CD8-positive, alpha-beta memory T cell (primary cell): ENCODE measurements at regions not wholly inside any gene's neighbourhood (a gene's known extent, or its start where the extent isn't known, plus 50 kb on each side); places are given as distances from the start of the nearest gene placed in this dataset.

Experiments
- CTCF ChIA-PET: fragments of 350-600 bp; sonication (Branson Sonifier 250); formaldehyde crosslinking; loops from one replicate; lab custom pipeline; 2021; ENCODE audit warnings: antibody characterized with exemption; lab: Charles Lee
- POLR2A ChIA-PET: fragments of 350-600 bp; sonication (Branson Sonifier 250); formaldehyde crosslinking; loops from one replicate; lab custom pipeline; 2021; ENCODE audit warnings: antibody characterized with exemption; lab: Charles Lee
- DNase-seq, 5 donors: peaks; one replicate each; pipeline versions ENCODE4 v3.0.0 to v3.0.0-alpha.2; 2020 to 2022; ENCODE audit warnings: mixed read lengths in 1 of 5
- H3K27ac ChIP-seq: one replicate; pipeline ENCODE4 v1.7.0; 2013; ENCODE audit warnings: low read depth, mild to moderate bottlenecking, low read length, moderate library complexity
- H3K27me3 ChIP-seq: 2 replicates; pipeline ENCODE4 v1.7.0; 2013; ENCODE audit warnings: low read length, mild to moderate bottlenecking; ENCODE audit not compliant: insufficient read depth, poor library complexity, severe bottlenecking
- H3K36me3 ChIP-seq: 2 replicates; pipeline ENCODE4 v1.7.0; 2013; ENCODE audit warnings: mild to moderate bottlenecking, low read length, moderate library complexity; ENCODE audit not compliant: insufficient read depth
- H3K4me1 ChIP-seq: 2 replicates; pipeline ENCODE4 v1.7.0; 2013; ENCODE audit warnings: mild to moderate bottlenecking, low read length, moderate library complexity; ENCODE audit not compliant: insufficient read depth
- H3K4me3 ChIP-seq: 2 replicates; pipeline ENCODE4 v1.7.0; 2013; ENCODE audit warnings: mild to moderate bottlenecking, low read length
- H3K9me3 ChIP-seq: 2 replicates; pipeline ENCODE4 v1.7.0; 2013; ENCODE audit warnings: mild to moderate bottlenecking, low read length
- H3K27ac Mint-ChIP-seq, 8 donors: one replicate each; pipeline ENCODE4 v1.8.0; 2020 to 2021; ENCODE audit warnings: mixed read lengths in 8 of 8, mild to moderate bottlenecking in 6 of 8, inconsistent platforms in 3 of 8, moderate library complexity in 3 of 8
- H3K27me3 Mint-ChIP-seq, 2 donors: one replicate each; pipeline ENCODE4 v1.8.0; 2020 to 2021; ENCODE audit warnings: mixed read lengths in 2 of 2, mild to moderate bottlenecking in 1 of 2, moderate library complexity in 1 of 2
- H3K36me3 Mint-ChIP-seq, 3 donors: one replicate each; pipeline ENCODE4 v1.8.0; 2020 to 2021; ENCODE audit warnings: mixed read lengths in 3 of 3, inconsistent platforms in 1 of 3, mild to moderate bottlenecking in 1 of 3
- H3K4me1 Mint-ChIP-seq, 3 donors: one replicate each; pipeline ENCODE4 v1.8.0; 2020 to 2021; ENCODE audit warnings: mixed read lengths in 3 of 3, inconsistent platforms in 1 of 3, mild to moderate bottlenecking in 1 of 3
- H3K4me3 Mint-ChIP-seq, 7 donors: one replicate each; pipeline ENCODE4 v1.8.0; 2020 to 2021; ENCODE audit warnings: mixed read lengths in 7 of 7, mild to moderate bottlenecking in 6 of 7, moderate library complexity in 4 of 7, inconsistent platforms in 2 of 7
- H3K9me3 Mint-ChIP-seq, 5 donors: one replicate each; pipeline ENCODE4 v1.8.0; 2020 to 2022; ENCODE audit warnings: mixed read lengths in 5 of 5, mild to moderate bottlenecking in 3 of 5, moderate library complexity in 2 of 5, inconsistent platforms in 1 of 5

GRCh38 chr15:89402518-89402805 is 67.8 kb upstream of the POLG start:
- CTCF ChIA-PET = interaction anchor here (0.6 to 5.9 kb wide), 3 partner anchors 44 to 196 kb away, joined by 3 to 40 read pairs (median 3); no protein-coding TSS in a partner anchor

GRCh38 chr15:89401631-89402517 is 67.2 kb upstream of the POLG start:
- H3K27ac Mint-ChIP-seq = no peak overlapping the region
- peaks cover 66% of the 10 kb centered on the region for H3K27me3 ChIP-seq
- H3K9me3 Mint-ChIP-seq = no peaks in the 10 kb centered on the region
- no peaks in the 10 kb centered on the region for H3K4me1 ChIP-seq
- H3K4me1 Mint-ChIP-seq = peaks cover 14 to 28% (median 20%) of the 10 kb centered on the region in 3 donors
- CTCF ChIA-PET = interaction anchor here (0.6 to 5.9 kb wide), 3 partner anchors 43 to 195 kb away, joined by 3 to 40 read pairs (median 3); no protein-coding TSS in a partner anchor
- H3K36me3 Mint-ChIP-seq = no peaks in the 10 kb centered on the region
- no peak overlapping the region for H3K27ac ChIP-seq
- POLR2A ChIA-PET = no interaction called here
- H3K4me3 Mint-ChIP-seq = peak overlapping the region in 1 of 7 donors; percentile 46
- no peak for DNase-seq
- no peaks in the 10 kb centered on the region for H3K9me3 ChIP-seq
- H3K36me3 ChIP-seq = no peaks in the 10 kb centered on the region
- peaks cover 48 to 76% of the 10 kb centered on the region in 2 donors for H3K27me3 Mint-ChIP-seq
- H3K4me3 ChIP-seq = no peak overlapping the region

More at GRCh38 chr15:89402518-89402805, 67.8 kb upstream of the POLG start:
- Histone ChIP-seq H3K27ac (no peak overlapping the region), H3K36me3 (no peaks in the 10 kb centered on the region), H3K9me3 (no peaks in the 10 kb centered on the region), H3K4me3 (no peak overlapping the region), H3K27me3 (peaks cover 72% of the 10 kb centered on the region), H3K4me1 (peaks cover 3% of the 10 kb centered on the region)
- POLR2A ChIA-PET = no interaction called here
- peaks cover 15 to 33% (median 22%) of the 10 kb centered on the region in 3 donors for H3K4me1 Mint-ChIP-seq
- no peaks in the 10 kb centered on the region for H3K36me3 Mint-ChIP-seq
- no peak for DNase-seq
- peak overlapping the region in 1 of 7 donors; percentile 46 for H3K4me3 Mint-ChIP-seq
- H3K9me3 Mint-ChIP-seq = no peaks in the 10 kb centered on the region
- no peak overlapping the region for H3K27ac Mint-ChIP-seq
- H3K27me3 Mint-ChIP-seq = peaks cover 51 to 77% of the 10 kb centered on the region in 2 donors

GRCh38 chr15:89400782-89401545 is 66.3 kb upstream of the POLG start:
- ChIA-PET CTCF (interaction anchor here (1.2 to 5.9 kb wide), 2 partner anchors 42 to 194 kb away, joined by 3 to 40 read pairs; no protein-coding TSS in a partner anchor), POLR2A (no interaction called here)
- no peaks in the 10 kb centered on the region for H3K9me3 Mint-ChIP-seq
- H3K4me3 Mint-ChIP-seq = peak overlapping the region; percentile 54 to 80 (median 61)
- peak overlapping the region in 1 of 8 donors; percentile 29 for H3K27ac Mint-ChIP-seq
- H3K9me3 ChIP-seq = no peaks in the 10 kb centered on the region
- peaks cover 6 to 18% (median 11%) of the 10 kb centered on the region in 3 donors for H3K4me1 Mint-ChIP-seq
- DNase-seq = no peak
- peaks cover 44 to 73% of the 10 kb centered on the region in 2 donors for H3K27me3 Mint-ChIP-seq
- H3K4me3 ChIP-seq = no peak overlapping the region
- H3K36me3 ChIP-seq = no peaks in the 10 kb centered on the region
- peaks cover 57% of the 10 kb centered on the region for H3K27me3 ChIP-seq
- H3K36me3 Mint-ChIP-seq = no peaks in the 10 kb centered on the region
- H3K27ac ChIP-seq = no peak overlapping the region
- H3K4me1 ChIP-seq = no peaks in the 10 kb centered on the region

GRCh38 chr15:89400116-89400781 is 65.6 kb upstream of the POLG start:
- H3K4me3 Mint-ChIP-seq = peak overlapping the region; percentile 54 to 93 (median 80)
- no peaks in the 10 kb centered on the region for H3K9me3 Mint-ChIP-seq
- peaks cover 38 to 65% of the 10 kb centered on the region in 2 donors for H3K27me3 Mint-ChIP-seq
- Histone ChIP-seq H3K4me1 (no peaks in the 10 kb centered on the region), H3K4me3 (no peak overlapping the region), H3K27ac (no peak overlapping the region), H3K36me3 (no peaks in the 10 kb centered on the region), H3K9me3 (no peaks in the 10 kb centered on the region), H3K27me3 (peaks cover 53% of the 10 kb centered on the region)
- peaks cover 4 to 16% (median 9%) of the 10 kb centered on the region in 3 donors for H3K4me1 Mint-ChIP-seq
- POLR2A ChIA-PET = interaction anchor here (0.6 kb wide), 1 partner anchor 11 kb away, joined by 3 read pairs; no protein-coding TSS in a partner anchor
- CTCF ChIA-PET = interaction anchor here (1.1 to 5.9 kb wide), 2 partner anchors 42 to 48 kb away, joined by 3 to 40 read pairs; no protein-coding TSS in a partner anchor
- peak overlapping the region in 1 of 8 donors; percentile 29 for H3K27ac Mint-ChIP-seq
- no peak for DNase-seq
- H3K36me3 Mint-ChIP-seq = peaks cover 0 to 3% (median 0%) of the 10 kb centered on the region in 3 donors

GRCh38 chr15:89399238-89400115 is 64.9 kb upstream of the POLG start:
- peak overlapping the region; percentile 56 for H3K4me3 ChIP-seq
- POLR2A ChIA-PET = interaction anchor here (0.6 kb wide), 1 partner anchor 10 kb away, joined by 3 read pairs; no protein-coding TSS in a partner anchor
- H3K27me3 ChIP-seq = peaks cover 45% of the 10 kb centered on the region

GRCh38 chr15:89398896-89399237 is 64.2 kb upstream of the POLG start:
- H3K4me3 Mint-ChIP-seq = peak overlapping the region; percentile 48 to 93 (median 82)

More at GRCh38 chr15:89399238-89400115, 64.9 kb upstream of the POLG start:
- Mint-ChIP-seq H3K9me3 (no peaks in the 10 kb centered on the region), H3K27ac (no peak overlapping the region), H3K4me3 (peak overlapping the region; percentile 78 to 93 (median 82)), H3K27me3 (peaks cover 36 to 62% of the 10 kb centered on the region in 2 donors), H3K36me3 (peaks cover 0 to 7% (median 0%) of the 10 kb centered on the region in 3 donors), H3K4me1 (peaks cover 4 to 16% (median 9%) of the 10 kb centered on the region in 3 donors)
- H3K4me1 ChIP-seq = no peaks in the 10 kb centered on the region
- DNase-seq = peak in 2 of 5 donors; percentile 28 to 55
- no peak overlapping the region for H3K27ac ChIP-seq
- H3K36me3 ChIP-seq = no peaks in the 10 kb centered on the region
- CTCF ChIA-PET = interaction anchor here (1.1 to 5.9 kb wide), 3 partner anchors 9 to 47 kb away, joined by 3 to 40 read pairs (median 4); no protein-coding TSS in a partner anchor
- H3K9me3 ChIP-seq = no peaks in the 10 kb centered on the region

More at GRCh38 chr15:89398896-89399237, 64.2 kb upstream of the POLG start:
- Histone ChIP-seq H3K9me3 (no peaks in the 10 kb centered on the region), H3K27ac (no peak overlapping the region), H3K36me3 (no peaks in the 10 kb centered on the region), H3K4me1 (no peaks in the 10 kb centered on the region), H3K27me3 (peaks cover 39% of the 10 kb centered on the region), H3K4me3 (no peak overlapping the region)
- CTCF ChIA-PET = interaction anchor here (1.4 to 5.9 kb wide), 2 partner anchors 8 to 40 kb away, joined by 4 to 40 read pairs; no protein-coding TSS in a partner anchor
- Mint-ChIP-seq H3K9me3 (no peaks in the 10 kb centered on the region), H3K27ac (no peak overlapping the region), H3K27me3 (peaks cover 31 to 61% of the 10 kb centered on the region in 2 donors), H3K36me3 (peaks cover 0 to 7% (median 0%) of the 10 kb centered on the region in 3 donors), H3K4me1 (peaks cover 4 to 16% (median 9%) of the 10 kb centered on the region in 3 donors)
- DNase-seq = no peak
- POLR2A ChIA-PET = no interaction called here
